Fibroblast of the aortic adventitia (primary cell): ENCODE measurements at regions not wholly inside any gene's neighbourhood (a gene's known extent, or its start where the extent isn't known, plus 50 kb on each side); places are given as distances from the start of the nearest gene placed in this dataset.
"Not testable (repeated sequence)": the region's sequence is repeated elsewhere in the genome, so short reads cannot be mapped to it uniquely, and the experiment has no call there.

Source experiments
- DNase-seq: peaks from one replicate; pipeline ENCODE4 v3.0.0-alpha.2; 2010; ENCODE audit warnings: low read depth
- H3K4me3 ChIP-seq: 2 replicates; pipeline ENCODE4 v1.5.1; 2011; ENCODE audit warnings: low read depth, mild to moderate bottlenecking, control low read depth, low read length, moderate library complexity
- CTCF ChIP-seq: IDR thresholded peaks from 2 replicates; pipeline ENCODE4 v1.5.1; 2011; ENCODE audit warnings: mild to moderate bottlenecking, low read length, control low read depth, inconsistent platforms; ENCODE audit not compliant: insufficient read depth

- TF ChIP-seq CTCF, result no peak
- no peak for DNase-seq
Measured at GRCh38 chr3:10653241-10653640, 147.9 kb upstream of the ATP2B2 start.

GRCh38 chr3:10653866-10654611 is 148.7 kb upstream of the ATP2B2 start:
- no peak for TF ChIP-seq CTCF
- DNase-seq, result no peak

More at GRCh38 chr3:10653241-10653640, 147.9 kb upstream of the ATP2B2 start:
- no peak overlapping the region for H3K4me3 ChIP-seq

GRCh38 chr3:10655105-10655504 is 149.7 kb upstream of the ATP2B2 start:
- H3K4me3 ChIP-seq, result no peak overlapping the region
- DNase-seq, result no peak
- no peak for TF ChIP-seq CTCF

More at GRCh38 chr3:10653866-10654611, 148.7 kb upstream of the ATP2B2 start:
- no peak overlapping the region for H3K4me3 ChIP-seq

- DNase-seq, H3K4me3 ChIP-seq: not testable (repeated sequence)
Measured at GRCh38 chr3:10657339-10657738, 152.0 kb upstream of the ATP2B2 start.

GRCh38 chr3:10665592-10665991 is 150.4 kb upstream of the SLC6A11 start:
- no peak for DNase-seq
- TF ChIP-seq CTCF, result no peak
- no peak overlapping the region for H3K4me3 ChIP-seq

- TF ChIP-seq CTCF, result no peak
- DNase-seq, result no peak
- H3K4me3 ChIP-seq, result no peak overlapping the region
Measured at GRCh38 chr3:10666621-10667020, 149.4 kb upstream of the SLC6A11 start.

GRCh38 chr3:10667269-10667668 is 148.8 kb upstream of the SLC6A11 start:
- no peak for DNase-seq
- no peak overlapping the region for H3K4me3 ChIP-seq
- TF ChIP-seq CTCF, result no peak
